Keratinocyte (primary cell): ENCODE measurements at regions not wholly inside any gene's neighbourhood (a gene's known extent, or its start where the extent isn't known, plus 50 kb on each side); places are given as distances from the start of the nearest gene placed in this dataset.

Experiments used
- EZH2 ChIP-seq: IDR thresholded peaks from one replicate; pipeline ENCODE4 v1.6.1; 2012; ENCODE audit warnings: inconsistent platforms, mild to moderate bottlenecking, low read length, moderate library complexity
- TF ChIP-seq, protein P1 (sequence below), 3 experiments: IDR thresholded peaks in 1 of 3; conservative IDR thresholded peaks in 1 of 3; optimal IDR thresholded peaks in 1 of 3; 2 replicates in 2 of 3; 3 replicates in 1 of 3; pipeline versions ENCODE3 to v1.5.1; 2011; ENCODE audit warnings: low read length in 3 of 3, mild to moderate bottlenecking in 3 of 3, moderate library complexity in 2 of 3, control low read depth in 1 of 3, inconsistent platforms in 1 of 3; ENCODE audit not compliant: insufficient read depth in 2 of 3; ENCODE audit errors: extremely low read depth in 1 of 3

DNA sequence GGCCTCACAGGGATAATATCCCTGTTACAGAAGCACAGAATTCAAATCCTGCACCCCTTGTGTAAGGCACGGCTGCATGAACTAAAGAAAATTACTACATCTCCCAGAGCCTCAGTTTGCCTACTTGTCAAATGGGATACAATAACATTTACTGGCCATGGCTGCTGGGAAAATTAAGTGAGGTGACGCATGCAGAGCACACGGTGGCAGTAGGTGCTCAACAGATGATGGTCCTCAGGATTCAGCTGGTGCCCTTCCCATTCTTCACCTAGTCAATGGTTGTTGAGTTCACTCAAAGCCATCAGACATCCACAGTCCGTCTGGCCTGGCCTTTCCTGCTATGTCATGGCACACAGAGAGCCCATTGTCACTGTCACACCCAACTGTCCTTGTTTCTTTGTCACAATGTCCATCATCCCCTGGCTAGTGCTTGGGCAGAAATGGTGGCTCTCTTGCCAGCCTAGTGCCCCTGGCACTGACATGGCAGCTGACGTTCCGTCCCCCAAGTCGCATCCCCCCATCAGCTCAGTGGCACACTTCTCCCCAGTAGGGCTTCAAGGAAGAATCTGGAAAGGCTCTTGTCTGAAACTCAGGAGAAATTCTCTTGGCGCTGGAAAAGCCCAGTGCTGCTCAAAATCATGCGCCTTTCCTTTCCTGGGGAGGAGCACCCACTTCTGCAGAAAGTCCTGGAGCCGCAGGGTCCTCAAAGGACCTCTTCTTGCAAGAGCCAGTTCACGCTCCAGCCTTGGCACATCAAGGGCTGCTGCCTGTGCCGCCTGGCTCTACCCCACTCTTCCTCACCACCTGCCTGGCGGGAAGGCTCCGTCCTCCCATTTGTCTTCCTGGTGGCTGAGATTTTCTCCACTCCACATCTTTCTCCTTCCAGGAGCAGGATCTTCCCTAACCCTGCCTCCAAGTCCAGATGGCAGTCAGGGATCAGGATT is 55.9 kb upstream of the SLC66A3 start:
- TF ChIP-seq, protein P1, sequence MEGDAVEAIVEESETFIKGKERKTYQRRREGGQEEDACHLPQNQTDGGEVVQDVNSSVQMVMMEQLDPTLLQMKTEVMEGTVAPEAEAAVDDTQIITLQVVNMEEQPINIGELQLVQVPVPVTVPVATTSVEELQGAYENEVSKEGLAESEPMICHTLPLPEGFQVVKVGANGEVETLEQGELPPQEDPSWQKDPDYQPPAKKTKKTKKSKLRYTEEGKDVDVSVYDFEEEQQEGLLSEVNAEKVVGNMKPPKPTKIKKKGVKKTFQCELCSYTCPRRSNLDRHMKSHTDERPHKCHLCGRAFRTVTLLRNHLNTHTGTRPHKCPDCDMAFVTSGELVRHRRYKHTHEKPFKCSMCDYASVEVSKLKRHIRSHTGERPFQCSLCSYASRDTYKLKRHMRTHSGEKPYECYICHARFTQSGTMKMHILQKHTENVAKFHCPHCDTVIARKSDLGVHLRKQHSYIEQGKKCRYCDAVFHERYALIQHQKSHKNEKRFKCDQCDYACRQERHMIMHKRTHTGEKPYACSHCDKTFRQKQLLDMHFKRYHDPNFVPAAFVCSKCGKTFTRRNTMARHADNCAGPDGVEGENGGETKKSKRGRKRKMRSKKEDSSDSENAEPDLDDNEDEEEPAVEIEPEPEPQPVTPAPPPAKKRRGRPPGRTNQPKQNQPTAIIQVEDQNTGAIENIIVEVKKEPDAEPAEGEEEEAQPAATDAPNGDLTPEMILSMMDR (optimal IDR thresholded peaks at IDR 0.05 in 1 of 3, IDR thresholded peaks at IDR 0.05 in 1 of 3, conservative IDR thresholded peaks at IDR 0.05 in 1 of 3; ENCODE audit: extremely low read depth in 1 of 3, insufficient read depth in 2 of 3, low read length in 3 of 3), result peak in 1 of 3 experiments; percentile 17
- no peak for TF ChIP-seq EZH2
